NCI-H748 (cell line): ENCODE measurements at regions not wholly inside any gene's neighbourhood (a gene's known extent, or its start where the extent isn't known, plus 50 kb on each side); places are given as distances from the start of the nearest gene placed in this dataset.
"Not testable (repeated sequence)": the region's sequence is repeated elsewhere in the genome, so short reads cannot be mapped to it uniquely, and the experiment has no call there.

ENCODE experiments used
- DNase-seq: peaks from one replicate; lab custom pipeline; 2025; ENCODE audit not compliant: unreplicated experiment; lab: John Stamatoyannopoulos, UW

DNA sequence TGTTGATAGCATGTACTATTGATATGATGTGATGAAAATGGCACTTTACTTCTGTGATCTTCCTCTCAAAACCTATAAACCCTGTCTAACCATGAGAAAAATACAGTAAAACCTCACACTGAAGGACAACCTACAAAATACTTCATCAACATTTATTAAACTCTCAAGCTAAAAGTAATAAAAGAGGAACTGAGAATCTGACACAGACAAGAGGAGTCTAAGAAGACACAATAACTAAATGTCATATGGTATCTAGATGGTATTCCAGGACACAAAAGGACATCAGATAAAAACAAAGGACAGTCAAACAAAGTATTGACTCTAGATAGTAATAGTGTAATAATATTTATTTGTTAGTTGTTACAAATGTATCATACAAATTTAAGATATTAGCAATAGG, 655.3 kb downstream of the SH3BGRL start:
- no peak for DNase-seq

DNA sequence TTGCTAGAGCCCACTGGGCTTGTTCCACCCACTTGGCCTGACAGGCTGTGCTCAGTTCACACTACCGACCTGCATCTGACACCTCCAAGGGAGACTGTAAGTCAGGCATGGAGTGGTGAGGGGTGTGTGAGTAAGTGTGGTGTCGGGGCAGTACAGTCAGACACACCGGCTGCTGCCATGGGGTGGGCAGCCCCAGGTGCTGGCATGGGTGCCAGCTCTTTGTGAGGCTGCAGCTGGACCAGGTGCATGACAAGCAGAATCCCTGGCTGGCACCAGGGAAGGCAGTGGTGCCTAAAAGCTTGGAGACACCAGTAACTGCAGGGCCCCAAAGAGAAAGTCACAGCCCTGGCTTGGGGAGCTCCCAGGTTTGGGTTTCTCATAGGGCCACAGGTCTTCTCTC, 665.0 kb downstream of the SH3BGRL start:
- DNase-seq: no peak

DNA sequence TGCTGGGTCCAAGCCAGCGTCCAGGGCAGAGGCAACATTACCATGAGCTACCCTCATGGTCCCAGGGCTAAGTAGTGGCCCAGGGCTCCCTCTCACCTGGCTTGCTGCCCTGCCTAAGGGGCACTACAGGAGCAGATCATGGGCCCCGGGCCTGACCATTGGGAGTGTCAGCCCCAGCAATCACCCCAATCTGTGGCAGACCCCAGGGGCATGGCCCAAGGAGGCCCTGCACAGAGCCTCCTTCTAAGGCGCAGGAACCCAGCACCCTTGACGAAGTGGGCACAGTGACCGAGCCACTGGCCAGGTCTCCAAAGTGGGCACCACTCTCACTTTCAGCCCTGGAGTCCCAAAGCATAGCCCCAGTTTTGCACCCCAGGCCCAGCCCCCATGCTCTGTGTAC, 667.1 kb downstream of the SH3BGRL start:
- no peak for DNase-seq

DNA sequence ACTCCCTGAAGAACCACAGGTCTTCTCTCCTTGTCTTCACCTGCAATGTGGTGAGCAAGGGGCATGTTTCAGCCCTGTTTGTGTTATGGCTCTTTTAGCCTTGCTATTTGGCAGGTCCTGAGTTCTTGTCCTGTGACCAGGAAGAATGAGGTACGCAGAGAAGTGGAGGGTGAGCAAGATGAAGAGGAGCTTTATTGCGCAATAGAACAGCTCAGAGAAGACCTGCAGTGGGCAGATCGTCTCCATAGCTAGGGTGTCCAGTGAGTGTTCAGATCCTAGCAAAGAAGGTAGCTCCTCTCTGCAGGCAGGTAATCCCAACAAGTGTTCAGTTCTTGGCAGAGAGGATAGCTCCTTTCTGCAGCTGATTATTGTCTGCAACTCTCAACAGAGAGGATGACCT, 672.9 kb downstream of the SH3BGRL start:
- no peak for DNase-seq

DNA sequence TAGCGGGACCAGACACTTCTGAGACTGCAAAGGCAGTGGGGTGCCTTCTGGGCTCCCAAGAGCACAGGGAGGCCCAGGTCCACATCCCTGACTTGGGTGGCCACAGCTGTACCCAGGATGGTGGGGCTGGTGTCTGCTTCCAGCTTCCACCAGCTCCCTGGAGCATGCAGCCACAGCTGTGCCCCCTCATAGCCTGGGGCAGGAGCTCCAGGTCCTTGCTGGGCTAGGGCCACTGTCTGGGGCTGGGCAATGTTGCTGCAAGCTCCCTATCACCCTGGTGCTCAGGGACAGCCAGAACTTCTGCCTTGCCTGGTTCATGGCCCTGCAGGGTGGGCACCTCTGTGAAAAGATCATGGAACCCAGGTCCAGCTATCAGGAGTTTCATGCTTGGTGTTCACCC, 673.9 kb downstream of the SH3BGRL start:
- no peak for DNase-seq

DNA sequence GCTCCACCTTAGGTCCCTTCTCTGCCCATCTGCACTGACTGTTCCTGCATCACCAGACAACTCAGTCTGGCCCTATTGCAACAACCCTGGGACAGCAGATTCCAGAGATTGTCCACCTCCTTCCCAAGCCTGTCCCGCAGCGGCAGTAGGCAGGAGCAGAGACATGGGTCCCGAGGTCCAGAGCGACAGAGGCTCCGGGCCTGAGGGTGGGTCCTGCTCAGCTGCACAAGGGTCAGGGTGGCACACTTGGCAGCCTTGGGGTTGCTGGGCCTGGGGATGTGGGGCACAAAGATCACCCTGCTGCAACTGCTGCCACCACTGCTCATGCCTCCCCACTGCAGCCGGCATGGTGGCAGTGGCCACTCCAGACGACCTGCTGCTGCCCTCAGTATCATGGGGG, 674.5 kb downstream of the SH3BGRL start:
- no peak for DNase-seq

DNA sequence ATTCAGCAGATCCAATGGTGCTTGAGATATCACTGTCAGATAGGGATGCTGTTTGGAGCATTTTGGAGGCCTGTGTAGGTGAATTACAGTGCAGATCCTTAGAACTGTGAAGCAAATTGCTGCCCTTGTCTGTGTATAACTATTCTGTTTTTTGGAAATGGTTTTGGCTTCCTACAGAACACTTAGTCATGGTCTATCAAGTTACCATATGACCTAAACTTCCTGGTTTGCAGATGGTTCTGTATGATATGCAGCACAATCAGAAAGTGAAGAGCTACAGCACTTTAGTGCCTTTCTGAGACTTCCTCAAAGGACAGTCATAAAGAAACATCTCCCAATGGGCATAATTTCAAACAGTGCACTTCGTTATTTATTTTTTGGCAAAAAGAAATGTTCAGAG, 688.6 kb downstream of the SH3BGRL start:
- no peak for DNase-seq

DNA sequence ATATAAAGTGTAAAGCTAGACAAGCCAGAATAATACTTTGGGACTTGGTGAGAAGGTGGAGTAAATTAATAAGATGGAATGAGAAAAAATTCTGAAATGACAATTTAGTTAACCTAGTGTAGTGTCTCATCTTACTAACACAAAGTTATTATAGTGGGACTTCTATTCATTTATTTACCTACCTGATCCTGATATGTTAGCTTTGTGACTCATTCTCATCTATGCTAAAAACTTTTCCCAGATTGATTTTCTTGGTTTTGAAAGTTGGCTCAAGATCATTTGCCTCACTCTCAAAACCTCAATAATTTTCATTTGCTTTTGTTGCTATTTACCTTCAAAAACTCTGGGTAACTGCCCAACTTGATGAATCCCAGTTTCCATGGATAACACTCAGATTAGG, 698.6 kb downstream of the SH3BGRL start:
- DNase-seq: no peak

DNA sequence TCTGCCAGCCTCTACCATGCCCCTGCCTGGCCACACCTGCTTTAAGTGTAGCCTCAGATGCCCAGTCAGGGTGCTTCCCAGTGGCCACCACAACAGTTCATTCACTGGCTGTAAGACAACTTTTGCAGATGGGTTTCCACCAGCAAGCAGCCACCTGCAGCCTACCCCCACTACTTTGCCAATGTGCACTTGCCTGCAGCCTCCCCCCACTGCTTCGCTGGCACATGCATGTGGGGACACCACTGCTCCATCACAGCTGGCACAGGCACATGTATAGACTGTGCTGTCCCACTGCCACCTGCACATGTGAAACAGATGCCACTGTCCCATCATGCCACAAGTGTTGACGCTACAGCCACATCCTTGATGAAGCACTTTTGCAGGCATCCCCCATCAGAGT, 723.9 kb downstream of the SH3BGRL start:
- no peak for DNase-seq

DNA sequence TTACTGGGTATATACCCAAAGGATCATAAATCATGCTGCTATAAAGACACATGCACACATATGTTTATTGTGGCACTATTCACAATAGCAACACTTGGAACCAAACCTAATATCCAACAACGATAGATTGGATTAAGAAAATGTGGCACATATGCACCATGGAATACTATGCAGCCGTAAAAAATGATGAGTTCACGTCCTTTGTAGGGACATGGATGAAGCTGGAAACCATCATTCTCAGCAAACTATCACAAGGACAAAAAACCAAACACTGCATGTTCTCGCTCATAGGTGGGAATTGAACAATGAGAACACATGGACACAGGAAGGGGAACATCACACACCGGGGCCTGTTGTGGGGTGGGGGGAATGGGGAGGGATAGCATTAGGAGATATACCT, 744.0 kb downstream of the SH3BGRL start:
- not testable (repeated sequence) for DNase-seq

DNA sequence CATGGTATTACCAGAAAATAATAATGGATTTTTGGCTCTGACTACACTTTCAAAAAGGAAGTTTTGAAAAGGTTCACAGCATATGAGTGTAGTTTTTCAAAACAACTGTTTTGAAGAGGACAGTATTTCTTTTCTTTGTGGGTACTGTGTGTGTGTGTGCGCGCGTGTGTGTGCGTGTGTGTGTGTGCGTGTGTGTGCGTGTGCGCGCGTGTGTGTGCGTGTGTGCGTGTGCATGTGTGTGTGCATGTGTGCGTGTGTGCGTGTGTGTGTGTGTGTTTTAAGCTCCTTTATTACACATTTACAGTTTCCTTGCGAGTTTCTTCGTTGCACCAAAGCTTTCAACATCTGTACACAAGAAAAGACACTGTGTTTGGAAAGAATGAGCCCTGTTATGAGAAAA, 755.4 kb downstream of the SH3BGRL start:
- no peak for DNase-seq

DNA sequence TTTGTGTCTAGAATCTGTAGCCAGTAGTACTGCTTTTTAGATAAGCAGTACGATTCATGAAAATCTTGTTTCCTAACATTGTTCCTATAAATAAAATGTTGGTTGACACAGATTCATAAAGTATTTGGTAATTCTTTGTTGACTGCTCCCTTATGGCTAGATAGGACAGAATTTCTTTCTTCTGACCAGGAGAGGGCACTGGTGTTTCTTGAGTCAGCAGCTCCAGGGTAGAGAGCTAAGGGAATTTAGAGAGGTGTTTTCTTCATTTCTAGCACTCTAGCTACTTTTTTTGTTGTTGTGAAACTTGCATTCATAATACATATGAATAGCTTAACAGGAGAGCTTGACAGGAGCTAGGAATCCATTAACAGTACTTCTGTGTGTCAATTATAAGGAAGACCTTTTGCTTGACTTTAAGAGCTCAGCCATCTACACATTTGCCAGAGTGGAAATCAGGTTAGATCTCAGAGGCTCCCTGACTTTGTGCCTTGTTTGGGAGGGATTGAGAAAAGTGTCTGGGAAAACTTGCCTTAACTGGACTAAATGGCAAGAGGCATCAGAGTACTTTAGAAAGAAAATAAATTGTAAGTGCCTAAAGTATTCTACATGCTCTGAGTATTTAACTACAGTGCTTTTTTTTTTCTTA, 756.1 kb downstream of the SH3BGRL start:
- DNase-seq: peak; percentile 65

DNA sequence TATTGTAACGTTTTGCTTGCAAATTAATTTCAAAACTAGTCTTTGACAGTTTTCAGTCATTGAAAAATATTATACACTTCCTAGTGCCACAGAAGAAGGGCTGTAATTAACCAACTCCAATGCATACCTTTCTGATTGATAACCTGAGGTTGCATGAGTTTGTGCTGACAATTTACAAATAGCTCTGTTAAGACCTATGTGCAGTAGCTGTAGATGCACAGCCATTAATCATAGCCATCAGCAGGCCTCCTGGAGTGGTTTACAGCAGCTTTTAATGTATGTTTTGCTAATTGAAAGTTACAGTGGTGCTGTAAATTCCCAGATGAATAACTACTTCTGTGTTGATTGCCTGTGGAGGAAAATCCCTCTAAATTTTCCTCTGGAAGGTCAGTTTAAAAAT, 758.1 kb downstream of the SH3BGRL start:
- DNase-seq: peak; percentile 51

DNA sequence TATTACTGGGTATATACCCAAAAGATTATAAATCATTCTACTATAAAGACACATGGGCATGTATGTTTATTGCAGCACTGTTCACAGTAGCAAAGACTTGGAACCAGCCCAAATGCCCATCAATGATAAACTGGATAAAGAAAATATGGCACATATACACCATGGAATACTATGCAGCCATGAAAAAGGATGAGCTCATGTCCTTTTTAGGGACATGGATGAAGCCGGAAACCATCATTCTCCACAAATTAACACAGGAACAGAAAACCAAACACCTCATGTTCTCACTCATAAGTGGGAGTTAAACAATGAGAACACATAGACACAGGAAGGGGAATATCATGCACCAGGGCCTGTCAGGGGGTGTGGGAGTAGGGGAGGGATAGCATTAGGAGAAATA, 772.5 kb downstream of the SH3BGRL start:
- DNase-seq: not testable (repeated sequence)

DNA sequence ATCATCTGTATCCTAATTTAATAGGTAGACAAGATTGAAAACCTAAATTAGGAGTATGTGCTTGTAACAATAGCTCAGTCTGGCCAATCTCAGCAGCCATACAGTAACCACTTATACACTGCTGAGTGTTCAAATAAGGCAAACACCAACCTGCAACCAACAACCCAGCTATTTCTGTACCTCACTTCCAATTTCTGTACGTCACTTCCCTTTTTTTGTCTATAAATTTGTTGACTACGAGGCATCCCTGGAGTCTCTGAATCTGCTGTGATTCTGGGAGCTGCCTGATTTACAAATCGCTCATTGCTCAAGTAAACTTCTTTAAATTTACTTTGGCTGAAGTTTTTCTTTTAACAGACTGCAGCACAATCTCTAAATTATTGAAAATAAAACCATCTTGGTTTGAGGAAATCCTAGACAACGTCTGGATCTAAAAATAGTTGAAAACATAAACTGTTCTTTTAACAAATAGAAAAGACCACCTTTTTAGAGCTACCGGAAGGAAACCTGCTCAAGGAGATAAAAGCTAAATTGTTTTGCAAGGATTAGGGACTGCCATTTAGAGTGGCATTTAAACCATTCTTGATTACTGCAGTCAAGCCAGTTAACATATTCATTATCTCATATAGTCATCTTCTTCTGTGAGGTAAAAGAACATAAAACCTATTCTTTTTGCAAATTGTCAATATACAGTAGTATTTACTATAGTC, 778.1 kb downstream of the SH3BGRL start:
- no peak for DNase-seq

DNA sequence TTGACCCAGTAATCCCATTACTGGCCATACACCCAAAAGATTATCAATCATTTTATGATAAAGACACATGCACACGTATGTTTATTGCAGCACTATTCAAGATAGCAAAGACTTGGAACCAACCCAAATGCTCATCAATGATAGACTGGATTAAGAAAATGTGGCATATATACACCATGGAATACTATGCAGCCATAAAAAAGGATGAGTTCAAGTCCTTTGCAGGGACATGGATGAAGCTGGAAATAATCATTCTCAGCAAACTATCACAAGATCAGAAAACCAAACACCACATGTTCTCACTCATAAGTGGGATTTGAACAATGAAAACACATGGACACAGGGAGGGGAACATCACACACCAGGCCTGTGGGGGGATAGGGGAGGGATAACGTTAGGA, 785.3 kb downstream of the SH3BGRL start:
- DNase-seq: not testable (repeated sequence)

DNA sequence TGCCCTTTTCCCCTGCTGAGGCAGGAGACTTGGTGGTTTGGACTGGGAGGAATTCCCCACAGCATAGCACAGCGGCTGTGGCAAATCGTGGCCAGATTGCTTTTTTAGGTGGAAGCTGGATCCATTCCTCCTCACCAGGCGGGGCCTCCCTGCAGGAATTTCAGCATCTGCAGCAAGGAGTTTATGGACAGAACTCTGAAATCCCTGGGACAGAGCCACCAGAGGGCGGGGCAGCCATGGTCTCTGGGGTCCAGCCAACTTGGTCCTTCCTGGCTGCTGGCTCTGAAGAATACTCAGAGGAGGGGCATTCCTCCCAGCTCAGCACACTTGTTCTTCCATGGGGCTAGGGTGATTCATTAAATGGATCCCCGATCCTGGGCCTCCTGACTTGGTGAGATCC, 794.3 kb downstream of the SH3BGRL start:
- DNase-seq: no peak

DNA sequence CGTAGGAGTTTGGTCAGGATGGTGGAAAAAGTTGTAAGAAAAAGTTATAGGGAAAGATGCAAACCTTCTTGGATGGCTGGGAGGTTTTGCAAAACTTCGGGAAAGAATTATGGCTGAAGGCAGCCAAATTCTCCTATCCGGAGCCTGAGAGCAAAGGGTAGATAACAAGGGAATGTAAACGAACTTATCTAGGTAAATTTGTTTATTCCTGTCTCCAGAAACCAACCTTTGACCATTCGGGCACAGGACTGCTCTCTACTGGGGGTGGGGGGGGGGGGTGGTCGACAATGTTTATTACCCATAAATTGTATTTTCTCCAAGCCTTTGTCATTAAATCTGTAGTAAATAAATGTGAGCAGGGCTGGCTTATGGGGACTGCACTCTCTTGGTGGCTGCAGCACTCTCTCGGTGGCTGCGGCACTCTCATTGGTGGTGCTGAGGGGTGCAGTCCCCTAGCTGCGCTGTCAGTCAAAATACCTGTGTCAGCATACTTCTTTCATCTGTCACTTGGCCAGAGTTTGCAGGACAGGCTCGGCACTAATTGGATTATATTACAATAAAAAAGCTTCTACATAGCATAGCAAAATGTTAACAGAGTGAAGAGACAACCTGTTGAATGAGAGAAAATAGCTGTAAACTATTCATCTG, 827.8 kb downstream of the SH3BGRL start:
- DNase-seq: no peak

DNA sequence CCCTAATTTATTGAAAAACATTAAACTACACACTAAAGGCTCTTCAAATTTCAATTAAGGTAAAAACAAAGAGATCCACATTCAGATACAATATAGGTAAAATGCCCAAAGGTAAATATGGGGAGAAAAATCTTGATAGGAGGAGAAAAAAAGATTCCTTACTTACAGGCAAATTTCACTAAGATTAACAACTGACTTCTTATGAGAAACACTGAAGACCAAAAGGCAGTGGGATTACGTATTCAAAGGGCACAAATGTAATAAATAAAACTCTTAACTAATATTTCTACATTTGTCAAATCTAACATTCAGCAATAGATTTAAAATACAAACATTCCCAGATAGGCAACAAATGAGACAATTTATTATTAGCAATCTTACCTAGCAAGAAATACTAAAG, 829.3 kb downstream of the SH3BGRL start:
- DNase-seq: no peak

DNA sequence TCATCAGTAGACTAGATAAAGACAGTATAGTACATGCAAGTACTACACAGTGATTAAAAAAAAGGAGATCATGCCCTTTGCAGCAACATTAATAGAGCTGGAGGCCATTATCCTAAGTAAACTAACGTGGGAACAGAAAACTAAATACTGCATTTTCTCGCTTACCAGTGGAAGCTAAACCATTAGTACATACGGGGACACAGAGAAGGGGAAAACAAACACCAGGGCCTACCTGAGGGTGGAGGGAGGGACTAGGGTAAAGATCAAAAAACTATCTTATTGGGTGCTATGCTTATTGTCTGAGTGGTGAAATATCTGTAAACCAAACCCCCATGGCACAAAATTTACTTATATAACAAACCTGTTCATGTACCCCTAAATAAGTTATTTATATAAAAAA, 836.9 kb downstream of the SH3BGRL start:
- DNase-seq: no peak

DNA sequence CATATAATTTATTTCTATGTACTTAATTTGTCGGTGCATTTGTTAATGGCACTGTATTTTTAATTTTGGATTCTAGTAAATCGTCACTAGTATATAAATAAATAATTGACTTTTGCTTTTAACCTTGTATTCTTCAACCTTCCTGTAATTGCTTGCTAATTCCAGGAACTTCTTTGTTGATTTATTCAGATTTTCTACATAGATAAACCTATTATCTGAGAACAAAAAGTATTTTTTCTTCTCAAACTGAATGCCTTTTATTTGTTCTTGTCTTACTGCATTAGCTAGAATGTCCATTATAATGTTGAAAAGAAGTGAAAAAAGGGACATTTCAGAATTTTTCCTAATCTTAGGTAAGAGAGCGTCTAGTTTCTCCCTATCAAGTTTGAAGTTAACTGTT, 839.1 kb downstream of the SH3BGRL start:
- DNase-seq: no peak

DNA sequence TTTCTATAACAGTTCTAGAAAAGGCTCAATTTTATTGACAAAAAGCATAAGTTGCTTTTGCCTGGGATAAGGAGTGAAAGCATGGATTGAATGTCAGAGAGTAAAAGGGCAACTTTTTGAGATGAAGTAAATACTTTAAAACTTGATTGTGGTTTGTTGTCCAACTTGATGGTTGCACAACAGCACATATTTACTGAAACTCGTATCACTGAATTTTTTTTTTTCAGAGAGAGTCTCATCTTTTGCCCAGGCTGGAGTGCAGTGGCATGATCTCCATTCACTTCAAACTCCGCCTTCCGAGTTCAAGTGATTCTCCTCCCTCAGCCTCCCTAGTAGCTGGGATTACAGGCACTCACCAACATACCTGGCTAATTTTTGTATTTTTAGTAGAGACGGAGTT, 856.8 kb downstream of the SH3BGRL start:
- no peak for DNase-seq

DNA sequence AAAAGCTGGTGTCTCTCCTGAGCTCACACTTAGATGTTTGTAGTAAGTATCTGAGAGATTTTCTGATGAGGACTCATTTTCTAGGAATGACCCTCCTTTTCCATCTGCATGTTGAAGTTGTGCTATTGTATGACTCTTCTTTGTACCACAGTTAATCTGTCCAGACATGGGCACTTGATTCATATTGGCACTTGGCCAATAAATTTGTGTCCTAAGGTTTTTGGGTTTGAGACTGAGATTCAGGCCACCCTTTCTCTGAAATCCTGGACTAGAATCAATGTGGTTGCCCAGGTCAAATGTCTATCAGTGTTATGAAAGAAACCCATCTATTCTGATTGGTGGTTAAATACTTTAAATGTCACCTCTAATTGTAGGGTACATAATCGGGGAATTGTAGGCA, 869.0 kb downstream of the SH3BGRL start:
- no peak for DNase-seq
